GM18951 (cell line): ENCODE measurements at regions not wholly inside any gene's neighbourhood (a gene's known extent, or its start where the extent isn't known, plus 50 kb on each side); places are given as distances from the start of the nearest gene placed in this dataset.

Experiments
- POLR2A ChIP-seq: IDR thresholded peaks from 4 replicates; pipeline ENCODE4 v1.6.1; 2011; ENCODE audit warnings: mild to moderate bottlenecking; ENCODE audit not compliant: insufficient read length, insufficient read depth; ENCODE audit errors: extremely low read depth
- in situ Hi-C: fragments of 300-500 bp; cut with MboI; formaldehyde crosslinking; loops from one replicate; pipeline ENCODE4 v1.12.0; 2022; ENCODE audit warnings: low sequenced_read_pairs, mixed read lengths, inconsistent platforms; ENCODE audit not compliant: unreplicated experiment

DNA sequence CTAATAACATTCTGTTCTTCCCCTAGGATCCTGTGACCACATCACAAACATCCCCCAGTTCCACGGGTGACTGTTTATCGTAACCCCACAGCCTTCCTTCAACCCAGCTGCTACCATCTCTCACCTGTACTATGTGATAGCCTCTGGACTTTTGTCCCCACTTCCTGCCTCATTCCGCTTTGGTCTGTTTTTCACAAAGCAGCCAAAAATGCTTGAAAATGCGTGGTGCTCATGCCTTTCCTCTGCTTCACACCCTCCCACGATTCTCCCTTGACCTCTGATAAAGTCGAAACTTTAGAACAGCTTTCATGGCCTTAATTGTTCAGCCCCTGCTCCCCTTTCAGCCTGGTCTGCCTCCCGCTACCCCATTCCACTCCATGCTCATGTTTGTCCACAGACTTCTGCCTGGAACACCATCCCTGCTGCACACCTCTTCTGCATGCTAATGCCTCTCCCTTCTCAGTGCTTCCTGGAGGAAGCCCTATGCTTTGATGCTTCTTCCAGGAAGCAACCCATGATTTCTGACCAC is 165.6 kb downstream of the PLPP3 start:
- in situ Hi-C loops = no loop called here
- no peak for TF ChIP-seq POLR2A

DNA sequence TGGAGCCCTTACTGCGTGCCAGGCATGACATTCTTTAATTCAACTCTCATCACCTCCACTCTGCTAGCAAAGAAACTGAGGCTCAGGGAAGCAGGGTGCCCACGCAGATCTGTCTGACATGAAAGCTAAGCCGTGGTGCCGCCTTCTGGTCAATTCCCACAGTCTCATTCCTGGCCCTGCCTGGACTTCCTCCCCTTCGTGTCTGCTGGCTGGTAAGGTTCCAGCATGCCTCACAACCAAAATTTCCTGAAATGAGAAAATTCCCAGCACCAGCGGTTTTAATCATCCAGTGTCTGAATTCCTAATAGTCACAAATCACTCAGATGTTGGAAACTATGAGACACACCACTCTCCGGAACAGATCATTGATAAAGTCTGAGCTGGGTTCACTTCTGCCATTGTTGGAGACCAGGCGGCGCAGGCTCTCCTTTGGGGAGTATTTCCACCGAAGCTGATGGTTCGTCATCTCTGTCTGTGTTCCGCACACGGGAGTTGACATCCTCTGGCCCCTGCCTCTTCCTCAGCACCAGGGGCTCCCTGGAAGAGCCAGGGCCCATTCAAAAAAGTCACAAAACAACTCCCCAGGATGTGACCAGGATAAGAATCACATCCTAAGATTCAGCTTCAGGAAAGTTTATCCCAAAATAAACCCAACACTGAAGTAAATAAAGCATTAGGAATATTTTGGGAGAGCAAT is 167.7 kb downstream of the PLPP3 start:
- TF ChIP-seq POLR2A = no peak
- in situ Hi-C loops = no loop called here

DNA sequence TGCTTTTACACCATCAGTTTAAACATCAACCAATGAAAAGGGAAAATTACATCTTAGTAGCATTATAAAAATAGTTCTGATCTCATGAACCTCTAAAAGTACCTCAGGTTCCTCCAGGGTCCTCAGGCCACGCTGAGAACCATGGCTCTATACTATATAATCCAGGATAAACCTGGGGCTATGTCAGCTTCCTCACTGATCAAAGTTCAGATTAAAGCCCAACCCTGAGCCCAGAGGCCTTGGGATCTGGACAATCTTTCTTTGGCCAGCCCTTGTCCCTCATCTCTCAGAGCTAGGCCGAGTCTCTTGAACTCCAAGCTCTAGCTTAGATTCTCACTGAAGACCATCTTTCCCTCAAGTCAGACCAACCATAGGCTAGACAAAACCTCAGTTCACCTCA is 168.3 kb downstream of the PLPP3 start:
- in situ Hi-C loops = no loop called here

DNA sequence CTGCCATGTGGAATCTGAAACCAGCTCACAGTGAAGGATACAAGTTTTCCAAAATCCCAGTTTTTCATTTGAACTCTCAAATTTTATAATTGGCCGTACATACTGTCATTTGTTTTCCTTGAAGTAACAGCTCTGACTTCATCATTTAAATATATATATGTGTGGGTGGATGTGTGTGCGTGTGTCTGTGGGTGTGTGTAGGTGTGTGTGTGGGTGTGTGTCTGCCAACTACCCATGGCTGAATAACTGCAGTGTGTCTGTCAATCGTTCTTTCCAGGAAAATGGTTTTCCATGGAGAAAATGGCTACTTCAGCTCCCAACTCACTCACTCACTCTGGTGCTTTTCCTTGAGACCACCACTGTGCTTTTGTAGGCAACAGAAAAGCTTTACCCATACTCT is 169.0 kb downstream of the PLPP3 start:
- in situ Hi-C loops = no loop called here
- TF ChIP-seq POLR2A = no peak

More for the DNA sequence above, 168.3 kb downstream of the PLPP3 start:
- TF ChIP-seq POLR2A = no peak

DNA sequence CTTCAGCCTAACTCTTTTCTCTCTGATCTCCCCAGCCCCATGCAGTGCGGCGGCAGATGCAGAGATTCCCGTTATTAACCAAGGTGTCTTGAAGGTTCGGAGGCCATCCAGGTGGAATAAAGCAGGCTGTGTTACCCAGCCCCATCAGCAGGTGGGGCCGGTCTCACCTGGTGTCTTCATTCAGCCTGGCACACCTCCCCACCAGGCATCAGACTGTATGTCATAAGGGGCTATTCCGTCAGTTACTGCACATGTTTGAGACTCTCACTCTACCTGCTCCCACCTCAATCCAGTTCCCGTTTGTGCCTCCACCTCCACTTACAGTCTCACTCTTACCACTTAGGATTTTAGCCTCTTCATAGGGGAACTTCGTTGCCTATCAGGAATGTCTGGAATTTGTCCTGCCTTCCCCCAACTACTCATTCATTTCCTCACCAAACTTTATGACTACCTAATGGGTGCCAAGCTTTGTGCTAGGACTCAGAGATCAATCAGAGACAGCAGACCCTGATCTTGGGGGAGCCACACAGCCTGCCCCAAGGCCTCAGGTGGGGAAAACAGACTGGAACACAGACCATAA is 170.2 kb downstream of the PLPP3 start:
- TF ChIP-seq POLR2A = no peak
- in situ Hi-C loops = no loop called here

DNA sequence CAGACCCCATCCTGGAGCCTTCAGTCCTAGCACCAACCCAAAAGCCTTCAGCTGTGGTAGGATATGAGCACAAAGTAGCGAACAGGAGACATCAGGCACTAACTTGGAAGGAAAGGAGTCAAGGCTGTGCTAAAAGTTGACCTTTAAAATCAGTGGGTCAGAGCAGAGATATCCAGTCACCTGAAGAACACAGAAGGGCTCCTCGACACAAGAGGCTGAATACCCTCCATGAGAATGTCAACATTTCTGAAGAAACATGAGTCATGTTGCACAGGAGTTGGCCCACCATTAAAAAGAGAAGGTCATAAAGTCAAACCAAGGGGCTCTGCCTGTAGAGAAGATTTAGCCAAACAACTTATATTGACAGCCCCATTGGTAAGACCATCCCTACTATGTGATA is 172.5 kb downstream of the PLPP3 start:
- TF ChIP-seq POLR2A = no peak
- in situ Hi-C loops = no loop called here

DNA sequence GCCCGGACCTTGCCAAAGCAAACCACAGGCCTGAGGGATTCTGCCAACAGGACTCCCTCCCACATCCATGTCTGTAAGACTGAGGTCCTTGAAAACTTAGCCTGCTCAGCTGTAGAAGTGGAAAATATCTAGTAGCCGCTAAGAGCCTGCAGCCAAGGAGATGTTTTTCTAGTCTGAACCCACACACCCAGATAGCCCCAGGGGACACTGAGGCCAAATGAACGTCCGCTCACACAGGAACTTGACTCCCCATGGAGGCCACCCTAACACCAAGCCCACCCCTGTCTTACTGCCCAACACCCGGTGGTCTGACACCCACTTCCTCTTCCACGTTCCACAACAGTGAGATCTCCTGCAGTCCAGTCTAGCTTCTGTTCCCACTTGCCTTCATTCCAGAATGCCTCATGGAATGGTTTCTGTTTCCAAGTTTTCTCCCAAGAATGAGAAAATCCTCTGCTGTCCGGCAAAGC is 174.8 kb downstream of the PLPP3 start:
- in situ Hi-C loops = no loop called here
- no peak for TF ChIP-seq POLR2A

DNA sequence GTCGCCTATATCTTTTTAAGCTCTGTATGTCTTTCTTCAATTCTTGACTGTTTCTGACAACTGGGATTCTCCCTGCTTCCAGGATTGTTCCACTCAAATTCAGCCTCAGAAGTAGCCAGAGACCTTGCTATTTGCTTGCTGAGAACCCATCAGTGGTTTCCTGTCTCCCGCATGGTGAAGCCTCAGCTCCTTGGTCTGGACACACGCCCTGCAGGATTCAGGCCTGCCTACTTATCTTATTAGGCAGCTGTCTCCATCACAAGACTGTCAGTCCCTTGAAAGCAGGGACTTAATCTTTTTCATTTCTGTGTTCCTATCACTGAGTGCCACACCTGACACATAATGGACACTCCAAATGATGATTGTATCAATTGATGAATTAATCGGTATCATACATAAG is 175.3 kb downstream of the PLPP3 start:
- in situ Hi-C loops = no loop called here
- no peak for TF ChIP-seq POLR2A

DNA sequence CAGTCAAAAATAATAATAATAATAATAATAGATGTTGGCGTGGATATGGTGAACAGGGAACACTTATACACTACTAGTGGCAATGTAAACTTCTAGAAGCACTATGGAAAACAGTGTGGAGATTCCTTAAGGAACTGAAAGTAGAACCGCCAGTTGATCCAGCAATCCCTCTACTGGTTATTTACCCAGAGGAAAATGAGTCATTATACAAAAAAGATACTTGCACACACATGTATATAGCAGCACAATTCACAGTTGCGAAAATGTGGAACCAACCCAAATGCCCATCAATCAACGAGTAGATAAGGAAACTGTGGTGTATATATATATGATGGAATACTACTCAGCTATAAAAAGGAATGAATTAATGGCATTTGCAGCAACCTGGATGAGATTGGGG is 176.0 kb downstream of the PLPP3 start:
- in situ Hi-C loops = no loop called here
- TF ChIP-seq POLR2A = no peak

DNA sequence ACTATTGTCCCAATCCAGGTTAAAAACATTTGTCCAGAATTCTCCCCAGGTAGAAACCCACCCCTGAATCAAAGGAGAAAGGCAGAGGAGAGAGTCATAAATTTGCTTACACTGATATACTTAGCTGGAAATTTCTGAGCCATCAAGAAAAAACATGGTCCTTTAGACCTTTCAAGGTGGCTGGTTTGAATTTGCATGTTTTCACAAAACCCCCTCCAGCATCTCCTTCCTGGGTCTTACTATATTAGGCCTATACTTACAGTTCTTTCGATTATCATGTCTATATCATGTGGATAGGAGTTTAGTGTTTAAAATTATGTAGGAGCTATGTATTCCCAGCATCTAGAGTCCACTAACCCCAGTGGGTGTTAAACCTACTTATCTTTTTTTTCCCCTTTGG is 178.2 kb downstream of the PLPP3 start:
- in situ Hi-C loops = no loop called here

DNA sequence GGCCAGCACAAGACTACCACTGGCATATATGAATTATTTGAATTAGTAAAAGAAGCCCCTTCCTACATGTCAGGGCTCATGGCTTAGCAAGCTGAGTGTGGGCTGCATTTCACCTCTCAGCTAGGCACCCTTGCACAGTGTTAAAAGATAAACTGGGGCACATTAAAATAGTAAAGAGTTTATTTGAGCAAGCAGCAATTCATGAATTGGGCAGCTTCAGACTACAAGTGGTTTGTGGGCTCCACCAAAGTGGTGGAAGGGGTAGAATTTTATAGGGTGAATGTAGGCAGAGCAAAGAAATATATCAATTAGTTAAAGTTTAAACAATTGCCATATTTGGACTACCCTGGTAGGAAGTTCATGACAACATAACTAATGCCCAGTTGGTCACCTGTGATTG is 178.8 kb downstream of the PLPP3 start:
- in situ Hi-C loops = no loop called here
- TF ChIP-seq POLR2A = no peak

More for the DNA sequence above, 178.2 kb downstream of the PLPP3 start:
- TF ChIP-seq POLR2A = no peak

DNA sequence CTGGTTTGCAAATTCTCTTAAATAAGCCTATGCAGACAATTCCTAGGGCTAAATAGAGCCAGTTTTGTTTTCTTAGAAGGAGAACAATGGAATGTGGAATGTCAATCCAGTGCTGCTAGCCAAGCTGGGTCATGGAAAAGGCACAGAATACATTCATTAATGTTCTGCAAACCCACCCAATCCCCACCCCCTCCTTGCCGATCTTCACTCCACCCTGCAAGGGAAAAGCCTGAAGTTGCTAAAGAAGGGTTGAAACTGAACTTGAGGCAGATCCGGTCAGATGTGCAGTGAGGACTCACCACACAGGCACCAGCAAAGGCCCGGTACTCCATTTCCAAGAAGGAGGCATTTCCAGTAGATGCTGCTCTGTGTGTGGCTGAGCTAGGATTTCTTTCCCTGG is 179.6 kb downstream of the PLPP3 start:
- in situ Hi-C loops = no loop called here
- TF ChIP-seq POLR2A = no peak

DNA sequence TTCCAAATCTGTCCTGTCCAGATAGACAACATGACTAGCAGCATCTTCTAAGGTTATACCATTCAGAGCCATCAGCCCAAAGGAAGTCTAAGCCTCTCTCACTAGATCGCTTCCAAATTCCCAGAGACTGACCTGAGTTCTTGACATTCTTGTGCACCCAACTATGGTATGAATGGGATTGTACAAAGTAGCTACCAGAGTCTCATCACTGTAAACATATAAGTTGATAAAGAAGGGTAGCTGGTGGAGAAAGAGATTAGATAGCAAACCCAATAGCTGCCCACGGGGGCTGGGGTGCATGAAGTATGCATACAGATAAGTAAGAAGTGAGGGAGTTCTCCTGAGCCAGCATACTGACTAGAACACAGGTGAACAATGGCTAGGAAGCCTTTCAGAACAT is 180.0 kb downstream of the PLPP3 start:
- TF ChIP-seq POLR2A = no peak
- in situ Hi-C loops = no loop called here

DNA sequence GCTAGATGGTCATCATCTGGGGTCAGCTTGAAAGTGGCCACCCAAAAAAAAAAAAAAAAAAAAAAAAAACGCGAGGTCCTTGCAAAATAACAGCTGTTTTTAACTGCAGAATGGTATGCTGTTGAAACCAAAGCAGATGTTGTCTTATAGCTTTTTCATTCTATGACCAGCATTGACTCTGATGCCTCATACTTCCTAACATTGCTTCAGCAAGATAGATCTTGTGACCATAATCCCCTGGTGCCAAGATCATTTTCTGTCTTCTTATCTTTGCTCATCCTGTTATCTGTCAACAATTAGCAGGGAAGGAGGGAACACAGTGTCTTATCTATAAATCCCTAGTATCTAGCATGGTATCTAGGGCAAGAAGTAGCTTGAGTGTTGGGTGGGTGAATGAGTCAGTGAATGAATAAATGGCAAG is 181.5 kb downstream of the PLPP3 start:
- no peak for TF ChIP-seq POLR2A
- in situ Hi-C loops = no loop called here

DNA sequence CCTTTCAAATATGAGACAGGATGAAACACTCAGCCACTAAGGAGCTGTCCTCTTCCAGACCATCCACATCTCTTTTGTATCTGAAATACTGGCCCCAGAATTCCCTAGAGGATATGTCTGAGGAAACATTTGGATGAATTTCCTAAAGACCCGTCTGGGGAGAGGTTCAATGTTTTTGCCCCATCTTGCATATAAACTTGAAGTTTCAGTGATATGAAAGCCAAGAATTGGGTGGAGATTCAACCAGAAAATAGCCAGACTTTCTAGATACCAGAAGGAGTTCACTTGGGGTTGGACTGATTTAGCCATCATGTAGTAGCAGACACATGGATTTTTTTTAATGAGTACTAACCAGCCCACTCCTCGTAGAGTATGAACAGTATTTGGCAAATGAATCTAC is 182.0 kb downstream of the PLPP3 start:
- TF ChIP-seq POLR2A = no peak
- in situ Hi-C loops = no loop called here

DNA sequence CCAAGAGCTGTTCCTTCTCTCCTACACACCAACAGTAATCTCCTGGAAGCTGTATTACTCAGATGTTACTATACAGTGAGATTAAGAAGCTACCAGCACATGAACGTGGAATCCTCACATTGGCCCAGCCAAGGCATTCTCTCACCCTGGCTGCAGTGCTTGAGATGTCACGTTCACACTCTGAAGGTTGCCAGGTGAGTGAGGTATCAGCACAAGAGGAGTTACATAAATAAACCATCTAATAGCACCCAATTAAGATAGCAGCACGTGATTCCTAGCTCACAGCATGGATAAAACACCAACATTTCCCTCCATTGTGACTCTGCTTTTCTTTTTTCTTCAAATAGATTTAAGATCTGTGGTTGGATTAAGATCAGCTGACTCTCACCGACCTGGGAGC is 182.8 kb downstream of the PLPP3 start:
- in situ Hi-C loops = no loop called here
- no peak for TF ChIP-seq POLR2A
